GM18505 (cell line): ENCODE measurements at regions not wholly inside any gene's neighbourhood (a gene's known extent, or its start where the extent isn't known, plus 50 kb on each side); places are given as distances from the start of the nearest gene placed in this dataset.

Experiments used
- ATAC-seq: cut with Tn5 transposase; IDR thresholded peaks from one replicate; pipeline ENCODE4 v1.9.1; 2021; ENCODE audit not compliant: unreplicated experiment
- POLR2A ChIP-seq: IDR thresholded peaks from 4 replicates; pipeline ENCODE4 v1.6.1; 2011; ENCODE audit warnings: borderline replicate concordance; ENCODE audit not compliant: insufficient read depth, insufficient read length; ENCODE audit errors: extremely low read depth

GRCh38 chr2:204108330-204108751 is 171.8 kb downstream of the ICOS start:
- ATAC-seq, result no peak
- TF ChIP-seq POLR2A, result no peak

DNA sequence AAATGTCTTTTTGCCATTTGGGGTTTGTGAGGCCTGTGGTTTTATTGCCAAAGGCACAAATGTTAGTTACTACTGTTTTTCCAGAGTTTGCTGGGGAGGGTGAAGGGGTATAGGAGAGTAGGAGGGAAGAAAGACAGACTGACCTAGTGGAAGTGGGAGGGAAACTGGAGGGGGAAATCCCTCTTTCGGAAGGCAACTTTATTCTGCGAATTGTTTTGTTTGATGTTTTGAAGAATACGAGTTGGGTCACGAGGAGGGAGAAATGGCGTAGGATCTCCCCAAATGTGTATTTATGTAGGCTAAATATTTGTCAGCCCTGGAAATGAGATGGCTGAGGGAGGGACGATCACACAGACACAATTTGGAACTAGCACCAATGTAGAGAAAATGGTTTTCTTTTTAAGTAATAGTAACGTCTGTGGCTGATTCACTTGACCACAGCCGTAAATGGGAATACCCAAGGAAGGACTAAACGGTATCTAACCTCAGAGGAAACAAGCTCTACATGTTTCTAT is 172.3 kb downstream of the ICOS start:
- ATAC-seq, result no peak
- no peak for TF ChIP-seq POLR2A

DNA sequence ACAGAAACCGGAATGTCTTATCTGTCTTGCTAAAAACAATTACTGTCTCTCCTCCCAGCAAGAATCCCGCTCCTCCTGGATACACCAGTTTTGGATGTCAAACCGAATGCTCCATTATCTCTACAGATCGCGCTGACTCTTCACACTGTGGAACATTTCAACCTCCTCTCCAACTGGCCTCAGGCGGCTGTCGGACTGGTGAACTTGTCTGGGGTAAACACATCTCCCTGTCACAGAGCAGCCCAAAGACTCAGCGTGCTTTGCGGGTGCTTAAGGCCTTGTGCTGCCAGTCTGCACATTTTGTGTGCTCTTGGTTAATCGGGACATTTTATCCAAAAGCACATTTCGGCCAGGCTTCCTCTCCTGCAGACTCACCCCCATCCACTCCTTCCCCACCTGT is 173.1 kb downstream of the ICOS start:
- TF ChIP-seq POLR2A, result no peak
- ATAC-seq, result no peak

DNA sequence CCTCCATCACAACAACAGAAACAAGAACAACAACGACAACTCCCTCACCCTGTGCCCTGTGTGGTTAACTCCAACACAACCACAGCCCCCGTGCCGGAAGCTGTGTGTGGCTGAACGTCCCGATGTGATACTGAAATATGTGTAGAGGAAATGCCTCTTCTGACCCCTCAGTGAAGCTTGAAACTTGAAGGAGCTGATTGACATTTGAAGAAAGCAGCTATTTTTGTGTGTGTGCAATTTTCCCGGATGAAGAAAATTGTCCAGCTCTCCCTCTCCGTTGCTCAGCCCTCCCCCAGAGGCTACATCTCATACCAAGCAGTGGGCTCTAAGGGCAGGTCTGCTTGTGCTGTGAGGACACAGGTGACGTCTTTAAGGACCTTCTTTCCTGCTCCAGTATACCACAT is 173.8 kb downstream of the ICOS start:
- ATAC-seq, result peak; percentile 87
- no peak for TF ChIP-seq POLR2A

GRCh38 chr2:204110751-204111516 is 174.4 kb downstream of the ICOS start:
- no peak for ATAC-seq
- TF ChIP-seq POLR2A, result no peak

DNA sequence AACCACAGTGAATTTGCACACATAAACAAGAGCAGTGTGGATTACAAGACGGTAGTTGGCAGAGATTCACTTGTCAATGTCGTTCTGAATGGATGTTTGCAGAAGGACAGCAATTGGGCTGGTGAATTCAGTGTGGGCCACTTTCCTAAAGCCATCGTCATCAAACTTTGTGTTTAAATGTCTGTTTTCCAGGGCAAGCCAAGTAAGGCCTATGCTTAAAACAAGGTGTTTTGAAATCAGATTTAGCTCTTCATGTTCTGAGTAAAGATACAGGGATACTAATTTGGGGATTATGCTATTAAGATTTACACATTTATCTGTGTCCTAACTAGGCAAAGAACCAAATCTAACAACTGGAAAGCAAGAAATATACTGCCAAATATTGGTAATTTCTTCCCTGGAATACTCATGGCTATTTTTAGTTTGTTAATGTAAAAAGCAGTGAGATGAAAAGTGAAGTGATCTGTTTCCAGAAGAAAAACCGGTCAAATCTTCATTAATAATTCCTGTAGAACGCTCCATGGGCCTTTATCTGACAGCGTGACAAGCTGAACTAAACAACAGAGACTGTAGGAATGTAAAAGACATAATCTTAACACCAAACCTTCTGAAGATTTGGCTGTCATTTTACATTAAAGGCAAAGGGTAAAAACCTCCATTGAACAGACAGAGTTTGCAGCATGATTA is 175.7 kb downstream of the ICOS start:
- TF ChIP-seq POLR2A, result no peak
- ATAC-seq, result no peak

DNA sequence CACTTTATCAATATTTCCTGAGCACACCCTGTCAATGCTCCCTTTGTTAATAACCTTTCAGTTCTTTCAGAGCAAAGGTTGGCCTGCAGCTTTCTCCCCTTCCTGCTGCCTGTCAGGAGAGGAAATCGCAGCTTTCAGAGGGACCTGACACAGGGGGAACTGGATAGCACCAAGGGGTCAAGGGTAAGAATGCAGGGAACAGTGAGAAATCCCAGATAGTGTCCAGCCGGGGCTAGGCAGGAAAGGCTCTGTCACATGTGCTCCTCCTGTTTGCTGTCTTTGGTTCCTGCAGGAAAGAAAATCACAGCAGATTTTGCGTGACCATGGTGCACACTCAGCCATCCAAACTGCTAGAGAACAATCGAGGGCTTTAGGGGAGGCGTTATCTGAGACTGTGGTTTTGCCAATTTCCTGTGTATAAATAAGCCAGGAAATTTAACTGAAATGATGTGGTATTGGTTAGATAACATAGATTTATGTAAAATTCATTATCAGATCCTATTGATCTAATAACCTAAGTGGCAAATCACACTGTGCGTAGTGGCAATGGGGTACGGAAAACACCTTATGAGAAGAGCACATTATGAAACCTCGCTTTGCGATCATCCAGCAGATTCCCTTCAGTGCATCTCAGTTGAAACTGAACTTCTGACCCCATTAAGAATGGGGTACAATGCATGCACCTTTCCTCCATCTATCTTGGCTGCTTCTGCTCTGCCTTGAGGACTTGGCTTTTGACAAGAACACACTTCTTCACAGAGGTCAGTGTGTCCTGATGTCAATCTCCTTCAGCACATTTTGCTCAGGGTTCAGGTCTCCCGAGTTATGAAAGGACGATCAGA is 178.0 kb downstream of the ICOS start:
- TF ChIP-seq POLR2A, result no peak
- no peak for ATAC-seq

- TF ChIP-seq POLR2A, result no peak
Observed at GRCh38 chr2:204115137-204116056, 178.8 kb downstream of the ICOS start.

GRCh38 chr2:204116159-204116792 is 179.7 kb downstream of the ICOS start:
- no peak for TF ChIP-seq POLR2A
- ATAC-seq, result no peak

More at GRCh38 chr2:204115137-204116056, 178.8 kb downstream of the ICOS start:
- ATAC-seq, result no peak

GRCh38 chr2:204122425-204122824 is 185.9 kb downstream of the ICOS start:
- no peak for ATAC-seq
- no peak for TF ChIP-seq POLR2A

DNA sequence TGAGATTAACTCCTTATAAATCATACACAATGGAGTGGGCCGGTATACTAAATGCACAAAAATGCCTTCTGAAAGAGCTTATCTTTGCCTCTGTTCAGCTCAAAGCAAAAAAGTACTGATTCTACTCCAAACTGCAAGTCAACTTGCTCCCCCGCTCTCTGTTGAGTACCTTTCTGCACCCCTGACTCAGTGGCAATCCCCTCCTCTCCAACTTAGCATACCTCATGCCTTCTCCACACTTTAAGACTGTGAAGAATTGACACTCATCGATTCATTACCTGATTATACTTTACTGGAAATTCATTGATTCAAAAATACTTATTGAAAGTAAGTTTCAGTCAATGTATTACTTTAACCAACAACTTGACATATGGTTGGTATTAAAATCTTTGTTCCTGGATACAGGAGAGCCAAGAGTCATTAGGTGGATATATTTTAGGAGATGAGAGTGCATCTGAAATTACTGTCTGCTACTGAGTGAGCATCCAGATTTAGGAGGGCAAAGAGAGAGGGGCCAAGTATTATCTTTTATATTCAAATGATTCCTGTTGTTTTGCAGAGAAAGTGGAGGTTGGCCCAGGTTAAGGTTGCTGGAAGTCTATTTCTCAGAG is 187.7 kb downstream of the ICOS start:
- ATAC-seq, result no peak
- TF ChIP-seq POLR2A, result no peak
